ENCODE measurements at regions not wholly inside any gene's neighbourhood (a gene's known extent, or its start where the extent isn't known, plus 50 kb on each side); places are given as distances from the start of the nearest gene placed in this dataset.

GRCh38 chr2:239892441-239893235 is 132.5 kb downstream of the NDUFA10 start:
- no peak overlapping the region for H3K4me3 ChIP-seq (ENCODE audit: low read length)
- no peak overlapping the region for H3K9ac ChIP-seq (ENCODE audit: low read length)
- H3K36me3 ChIP-seq (ENCODE audit: control insufficient read depth, insufficient read depth, low read length), result no peaks in the 10 kb centered on the region
- H3K27me3 ChIP-seq (ENCODE audit: control insufficient read depth, insufficient read depth, low read length), result no peaks in the 10 kb centered on the region
- no peak overlapping the region for H3K27ac ChIP-seq (ENCODE audit: low read depth, low read length)
- no peaks in the 10 kb centered on the region for H3K4me1 ChIP-seq (ENCODE audit: control insufficient read depth, insufficient read depth, low read length)

DNA sequence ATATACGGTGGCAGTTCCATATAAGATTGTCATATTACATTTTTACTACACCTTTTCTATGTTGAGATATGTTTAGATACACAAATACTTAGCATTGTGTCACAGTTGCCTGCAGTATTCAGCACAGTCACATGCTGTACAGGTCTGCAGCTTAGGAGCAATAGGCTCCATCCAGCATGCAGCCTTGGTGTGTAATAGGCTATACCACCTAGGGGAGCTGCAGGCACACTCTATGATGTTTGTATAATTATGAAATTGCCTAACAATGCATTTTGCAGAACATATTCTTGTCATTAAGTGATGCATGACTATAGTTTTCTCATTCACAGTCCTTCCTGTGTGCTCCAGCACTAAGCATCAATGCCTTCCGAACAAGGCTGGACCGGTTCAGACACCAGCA is 133.4 kb downstream of the NDUFA10 start:
- no peak overlapping the region for H3K4me3 ChIP-seq (ENCODE audit: low read length)
- H3K36me3 ChIP-seq (ENCODE audit: control insufficient read depth, insufficient read depth, low read length), result no peaks in the 10 kb centered on the region
- no peaks in the 10 kb centered on the region for H3K27me3 ChIP-seq (ENCODE audit: control insufficient read depth, insufficient read depth, low read length)
- H3K9ac ChIP-seq (ENCODE audit: low read length), result no peak overlapping the region
- no peaks in the 10 kb centered on the region for H3K4me1 ChIP-seq (ENCODE audit: control insufficient read depth, insufficient read depth, low read length)
- no peak overlapping the region for H3K27ac ChIP-seq (ENCODE audit: low read depth, low read length)

DNA sequence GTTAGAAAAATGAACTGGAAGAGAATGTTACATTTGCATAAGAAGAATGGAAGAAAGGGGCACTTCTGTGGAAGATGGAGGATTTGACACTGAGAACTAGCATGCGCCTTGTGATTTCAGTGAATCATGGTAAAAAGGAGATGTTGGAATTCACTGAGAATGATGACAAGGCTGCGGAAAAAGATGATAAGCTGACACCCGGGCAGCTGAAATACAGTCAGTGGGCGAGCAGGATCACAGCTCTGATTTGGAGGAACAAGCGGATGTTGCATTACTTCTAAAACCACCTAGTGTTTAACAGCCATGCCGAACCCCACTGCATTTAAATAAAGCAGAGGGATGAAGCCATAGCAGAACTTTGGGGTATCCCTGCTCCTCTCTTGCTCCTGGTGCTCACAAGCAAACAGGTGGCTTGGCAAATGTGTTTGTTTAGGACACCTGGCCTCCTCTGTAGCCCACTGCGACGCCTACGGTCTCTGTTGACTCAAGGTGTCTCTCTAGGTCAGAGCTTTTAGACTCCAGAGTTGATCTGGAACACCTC is 134.9 kb downstream of the NDUFA10 start:
- Histone ChIP-seq H3K9ac (ENCODE audit: low read length) (no peak overlapping the region), H3K27ac (ENCODE audit: low read depth, low read length) (no peak overlapping the region), H3K4me3 (ENCODE audit: low read length) (no peak overlapping the region), H3K27me3 (ENCODE audit: control insufficient read depth, insufficient read depth, low read length) (no peaks in the 10 kb centered on the region), H3K36me3 (ENCODE audit: control insufficient read depth, insufficient read depth, low read length) (no peaks in the 10 kb centered on the region), H3K4me1 (ENCODE audit: control insufficient read depth, insufficient read depth, low read length) (no peaks in the 10 kb centered on the region)

DNA sequence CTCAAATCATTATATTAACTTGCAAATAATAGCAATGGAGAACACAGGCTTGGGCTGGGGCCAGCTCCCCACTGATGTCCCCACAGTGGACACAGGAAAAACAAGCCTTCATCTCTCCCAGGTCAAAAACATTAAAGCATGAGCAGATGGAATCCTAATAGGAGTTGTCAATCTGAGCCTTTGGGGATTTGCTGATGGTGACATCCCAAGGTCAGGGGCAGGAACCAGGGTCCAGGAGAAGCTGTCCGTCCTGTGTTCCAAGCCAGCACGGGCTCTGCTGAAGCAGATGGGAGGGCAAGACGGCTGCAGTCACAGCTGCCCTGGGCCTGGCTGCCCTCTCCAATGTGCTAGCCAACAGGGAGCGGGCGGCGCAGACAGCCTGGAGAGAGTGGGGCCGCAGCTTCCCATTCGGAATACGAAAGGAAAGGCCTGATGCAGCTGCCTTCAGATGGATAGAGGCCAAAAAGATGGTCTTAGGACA is 135.5 kb downstream of the NDUFA10 start:
- no peak overlapping the region for H3K4me3 ChIP-seq (ENCODE audit: low read length)
- H3K36me3 ChIP-seq (ENCODE audit: control insufficient read depth, insufficient read depth, low read length), result no peaks in the 10 kb centered on the region
- no peak overlapping the region for H3K9ac ChIP-seq (ENCODE audit: low read length)
- no peak overlapping the region for H3K27ac ChIP-seq (ENCODE audit: low read depth, low read length)
- H3K27me3 ChIP-seq (ENCODE audit: control insufficient read depth, insufficient read depth, low read length), result no peaks in the 10 kb centered on the region
- H3K4me1 ChIP-seq (ENCODE audit: control insufficient read depth, insufficient read depth, low read length), result no peaks in the 10 kb centered on the region

GRCh38 chr2:239887604-239888003 is 137.5 kb downstream of the NDUFA10 start:
- Histone ChIP-seq H3K27ac (ENCODE audit: low read depth, low read length) (no peak overlapping the region), H3K27me3 (ENCODE audit: control insufficient read depth, insufficient read depth, low read length) (no peaks in the 10 kb centered on the region), H3K9ac (ENCODE audit: low read length) (no peak overlapping the region), H3K4me3 (ENCODE audit: low read length) (no peak overlapping the region), H3K4me1 (ENCODE audit: control insufficient read depth, insufficient read depth, low read length) (no peaks in the 10 kb centered on the region), H3K36me3 (ENCODE audit: control insufficient read depth, insufficient read depth, low read length) (no peaks in the 10 kb centered on the region)

GRCh38 chr2:239886781-239887180 is 138.4 kb downstream of the NDUFA10 start:
- Histone ChIP-seq H3K36me3 (ENCODE audit: control insufficient read depth, insufficient read depth, low read length) (no peaks in the 10 kb centered on the region), H3K27ac (ENCODE audit: low read depth, low read length) (no peak overlapping the region), H3K4me3 (ENCODE audit: low read length) (no peak overlapping the region), H3K9ac (ENCODE audit: low read length) (no peak overlapping the region), H3K4me1 (ENCODE audit: control insufficient read depth, insufficient read depth, low read length) (peaks cover 2% of the 10 kb centered on the region), H3K27me3 (ENCODE audit: control insufficient read depth, insufficient read depth, low read length) (no peaks in the 10 kb centered on the region)

DNA sequence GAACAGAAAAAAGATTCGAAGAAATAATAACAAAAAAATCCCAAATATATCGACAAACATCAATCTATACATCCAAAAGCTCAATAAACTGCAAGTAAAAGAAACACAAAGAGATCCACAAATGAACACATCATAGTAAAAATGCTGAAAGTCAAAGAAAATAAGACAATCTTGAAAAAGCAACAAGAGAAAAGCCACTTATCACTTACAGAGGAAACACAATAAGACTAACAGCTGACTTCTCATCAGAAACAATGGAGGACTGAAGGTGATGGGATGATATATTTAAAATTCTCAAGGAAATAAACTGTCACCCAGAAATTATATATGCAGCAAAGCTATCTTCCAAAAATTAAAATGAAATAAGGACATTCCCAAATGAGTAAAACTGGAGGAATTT is 140.3 kb downstream of the NDUFA10 start:
- Histone ChIP-seq H3K36me3 (ENCODE audit: control insufficient read depth, insufficient read depth, low read length) (no peaks in the 10 kb centered on the region), H3K4me1 (ENCODE audit: control insufficient read depth, insufficient read depth, low read length) (peaks cover 6% of the 10 kb centered on the region), H3K9ac (ENCODE audit: low read length) (no peak overlapping the region), H3K27me3 (ENCODE audit: control insufficient read depth, insufficient read depth, low read length) (no peaks in the 10 kb centered on the region), H3K4me3 (ENCODE audit: low read length) (no peak overlapping the region), H3K27ac (ENCODE audit: low read depth, low read length) (no peak overlapping the region)

GRCh38 chr2:239884051-239884405 is 141.1 kb downstream of the NDUFA10 start:
- H3K4me3 ChIP-seq (ENCODE audit: low read length), result no peak overlapping the region
- peaks cover 6% of the 10 kb centered on the region for H3K4me1 ChIP-seq (ENCODE audit: control insufficient read depth, insufficient read depth, low read length)
- H3K27me3 ChIP-seq (ENCODE audit: control insufficient read depth, insufficient read depth, low read length), result no peaks in the 10 kb centered on the region
- no peak overlapping the region for H3K9ac ChIP-seq (ENCODE audit: low read length)
- H3K27ac ChIP-seq (ENCODE audit: low read depth, low read length), result no peak overlapping the region
- no peaks in the 10 kb centered on the region for H3K36me3 ChIP-seq (ENCODE audit: control insufficient read depth, insufficient read depth, low read length)

DNA sequence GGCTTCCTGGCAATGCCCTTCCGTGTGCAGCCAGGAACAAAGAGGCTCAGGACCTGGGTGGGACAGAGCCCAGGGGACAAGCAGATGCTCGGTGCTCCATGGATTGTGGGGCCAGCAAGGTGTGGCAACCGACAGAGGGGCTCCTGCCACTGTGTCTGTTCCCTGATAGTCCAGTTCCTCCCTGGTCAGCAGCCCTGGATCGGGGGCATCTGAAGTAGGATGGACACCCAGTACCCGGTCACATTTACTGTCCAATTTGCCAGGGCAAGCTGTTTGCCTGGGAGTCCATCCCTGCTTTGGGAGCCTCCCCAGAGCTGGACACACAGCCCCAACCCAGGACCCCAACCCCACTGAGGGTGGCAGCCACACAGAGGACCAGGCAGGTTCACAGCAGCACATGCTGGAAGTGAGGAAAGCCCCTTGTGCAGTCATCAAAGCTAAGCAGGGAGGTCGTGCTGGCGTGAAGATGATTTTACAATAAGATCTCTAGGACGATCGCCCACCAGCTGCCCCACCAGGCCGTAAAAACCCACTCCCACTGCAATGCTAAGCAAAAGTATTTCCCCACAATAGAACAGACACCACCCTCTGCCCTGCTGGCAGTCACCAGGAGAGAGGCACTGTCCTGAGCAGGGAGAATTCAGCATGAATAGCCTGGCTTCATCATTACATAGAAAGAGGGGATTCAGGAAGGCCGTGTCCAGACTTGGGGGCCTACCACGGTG is 141.7 kb downstream of the NDUFA10 start:
- no peak overlapping the region for H3K27ac ChIP-seq (ENCODE audit: low read depth, low read length)
- no peaks in the 10 kb centered on the region for H3K27me3 ChIP-seq (ENCODE audit: control insufficient read depth, insufficient read depth, low read length)
- H3K4me1 ChIP-seq (ENCODE audit: control insufficient read depth, insufficient read depth, low read length), result peaks cover 6% of the 10 kb centered on the region
- H3K36me3 ChIP-seq (ENCODE audit: control insufficient read depth, insufficient read depth, low read length), result no peaks in the 10 kb centered on the region
- H3K9ac ChIP-seq (ENCODE audit: low read length), result no peak overlapping the region
- H3K4me3 ChIP-seq (ENCODE audit: low read length), result no peak overlapping the region

GRCh38 chr2:239882781-239883180 is 142.4 kb downstream of the NDUFA10 start:
- Histone ChIP-seq H3K9ac (ENCODE audit: low read length) (no peak overlapping the region), H3K36me3 (ENCODE audit: control insufficient read depth, insufficient read depth, low read length) (no peaks in the 10 kb centered on the region), H3K27me3 (ENCODE audit: control insufficient read depth, insufficient read depth, low read length) (no peaks in the 10 kb centered on the region), H3K27ac (ENCODE audit: low read depth, low read length) (no peak overlapping the region), H3K4me3 (ENCODE audit: low read length) (no peak overlapping the region), H3K4me1 (ENCODE audit: control insufficient read depth, insufficient read depth, low read length) (peaks cover 6% of the 10 kb centered on the region)

DNA sequence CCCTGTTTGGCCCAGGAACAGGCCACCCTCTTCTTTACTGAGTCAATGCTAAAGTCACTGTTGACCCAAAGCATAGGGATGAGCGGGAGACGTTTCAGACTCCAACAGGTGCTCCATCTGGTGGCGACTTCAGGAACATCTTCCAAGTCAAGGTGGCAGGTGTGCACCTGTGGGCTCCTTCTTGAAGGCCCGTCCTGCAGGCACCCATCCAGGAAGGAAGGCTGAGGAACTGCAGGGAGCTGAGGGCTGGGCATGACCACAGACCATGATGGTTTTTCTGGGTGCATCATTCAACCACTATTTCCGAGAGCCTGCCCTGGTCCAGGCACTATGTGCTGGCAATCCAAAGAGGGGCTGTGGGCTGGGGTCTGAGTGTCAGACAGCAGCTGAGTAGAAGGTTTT is 142.8 kb downstream of the NDUFA10 start:
- Histone ChIP-seq H3K9ac (ENCODE audit: low read length) (no peak overlapping the region), H3K4me3 (ENCODE audit: low read length) (no peak overlapping the region), H3K4me1 (ENCODE audit: control insufficient read depth, insufficient read depth, low read length) (peaks cover 6% of the 10 kb centered on the region), H3K36me3 (ENCODE audit: control insufficient read depth, insufficient read depth, low read length) (no peaks in the 10 kb centered on the region), H3K27me3 (ENCODE audit: control insufficient read depth, insufficient read depth, low read length) (no peaks in the 10 kb centered on the region), H3K27ac (ENCODE audit: low read depth, low read length) (no peak overlapping the region)

- Histone ChIP-seq H3K9ac (ENCODE audit: low read length) (no peak overlapping the region), H3K27me3 (ENCODE audit: control insufficient read depth, insufficient read depth, low read length) (no peaks in the 10 kb centered on the region), H3K4me1 (ENCODE audit: control insufficient read depth, insufficient read depth, low read length) (peaks cover 6% of the 10 kb centered on the region), H3K4me3 (ENCODE audit: low read length) (no peak overlapping the region), H3K36me3 (ENCODE audit: control insufficient read depth, insufficient read depth, low read length) (no peaks in the 10 kb centered on the region), H3K27ac (ENCODE audit: low read depth, low read length) (peak overlapping the region; percentile 47)
Observed at GRCh38 chr2:239881561-239882320, 143.4 kb downstream of the NDUFA10 start.

All from rectal smooth muscle tissue (tissue), 1 donor.